GM18858 (cell line): ENCODE measurements at regions not wholly inside any gene's neighbourhood (a gene's known extent, or its start where the extent isn't known, plus 50 kb on each side); places are given as distances from the start of the nearest gene placed in this dataset.
A peak's percentile ranks its signal among the peaks of the same experiment; 100 is the strongest.

Experiments
- ATAC-seq: cut with Tn5 transposase; IDR thresholded peaks from one replicate; pipeline ENCODE4 v1.9.1; 2021; ENCODE audit not compliant: unreplicated experiment

GRCh38 chr6:163720005-163720404 lies 305.5 kb downstream of the QKI start:
- no peak for ATAC-seq

- ATAC-seq: no peak
These were observed 304.7 kb downstream of the QKI start for GRCh38 chr6:163719028-163719742.

GRCh38 chr6:163718537-163718936 lies 304.0 kb downstream of the QKI start:
- no peak for ATAC-seq

GRCh38 chr6:163717106-163717764 lies 302.7 kb downstream of the QKI start:
- no peak for ATAC-seq

GRCh38 chr6:163716690-163717089 lies 302.2 kb downstream of the QKI start:
- no peak for ATAC-seq

- no peak for ATAC-seq
These were observed 301.3 kb downstream of the QKI start for GRCh38 chr6:163715846-163716245.

GRCh38 chr6:163714179-163714578 lies 299.7 kb downstream of the QKI start:
- ATAC-seq: no peak

- no peak for ATAC-seq
These were observed 298.5 kb downstream of the QKI start for GRCh38 chr6:163712981-163713380.

- ATAC-seq: no peak
These were observed 298.0 kb downstream of the QKI start for GRCh38 chr6:163712566-163712961.

GRCh38 chr6:163711615-163712565 lies 297.4 kb downstream of the QKI start:
- ATAC-seq: peak; percentile 38

GRCh38 chr6:163710532-163711470 lies 296.3 kb downstream of the QKI start:
- no peak for ATAC-seq

- ATAC-seq: no peak
These were observed 295.2 kb downstream of the QKI start for GRCh38 chr6:163709693-163710092.

- no peak for ATAC-seq
These were observed 294.7 kb downstream of the QKI start for GRCh38 chr6:163709255-163709654.

GRCh38 chr6:163708466-163708865 lies 293.9 kb downstream of the QKI start:
- peak; percentile 37 for ATAC-seq

- ATAC-seq: peak; percentile 35
These were observed 293.2 kb downstream of the QKI start for GRCh38 chr6:163707387-163708355.

GRCh38 chr6:163706500-163707087 lies 292.1 kb downstream of the QKI start:
- ATAC-seq: no peak

- ATAC-seq: peak; percentile 64
These were observed 291.4 kb downstream of the QKI start for GRCh38 chr6:163705923-163706322.

- no peak for ATAC-seq
These were observed 288.2 kb downstream of the QKI start for GRCh38 chr6:163702736-163703135.

GRCh38 chr6:163701762-163702161 lies 287.2 kb downstream of the QKI start:
- ATAC-seq: no peak
